ENCODE measurements at regions not wholly inside any gene's neighbourhood (a gene's known extent, or its start where the extent isn't known, plus 50 kb on each side); places are given as distances from the start of the nearest gene placed in this dataset.

DNA sequence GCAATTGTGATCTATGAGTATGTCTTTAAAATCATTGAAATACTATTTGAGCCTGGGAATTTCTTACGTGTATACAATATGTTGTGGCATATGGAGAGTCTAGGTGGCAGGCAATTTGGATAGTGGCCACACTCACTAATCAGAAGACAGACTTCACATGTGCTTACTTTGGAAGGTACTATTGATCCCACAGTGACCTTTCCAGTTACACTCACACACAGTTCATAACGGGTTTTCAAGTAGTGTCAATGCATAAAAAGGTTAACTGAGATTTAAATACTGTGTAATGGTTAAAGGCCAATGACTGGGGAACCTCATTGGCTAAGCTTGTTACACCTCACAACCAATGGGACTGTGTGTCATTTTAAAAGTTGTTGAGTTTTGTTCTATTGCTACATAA lies 783.2 kb downstream of the RPA4 start:
- CTCF ChIA-PET = no interaction called here
- intact Hi-C loops (cut with micrococcal nuclease; ENCODE audit: unreplicated experiment) (no loop called here), in situ Hi-C loops (cut with HindIII; ENCODE audit: low pct_unique_long_range_greater_than_20kb, low sequenced_read_pairs) (no loop called here)
- Histone ChIP-seq H3K4me1 (ENCODE audit: control insufficient read depth, insufficient read depth, low read length) (no peaks in the 10 kb centered on the region), H3K4me3 (ENCODE audit: low read depth in 2 of 2, low read length in 2 of 2) (no peak overlapping the region), H3K27me3 (ENCODE audit: control insufficient read depth, insufficient read depth, low read length) (no peaks in the 10 kb centered on the region), H3K36me3 (ENCODE audit: control insufficient read depth, insufficient read depth, low read length) (no peaks in the 10 kb centered on the region), H3K9me3 (ENCODE audit: control insufficient read depth, insufficient read depth, low read depth, low read length) (no peaks in the 10 kb centered on the region), H3K27ac (ENCODE audit: low read length) (no peak overlapping the region)
- DNase-seq (ENCODE audit: low read depth, low spot score) (no peak), ATAC-seq (no peak)
- no TSS peak for BruUV-seq (replicated peaks)
- TF ChIP-seq TCF7L2 (IDR thresholded peaks at IDR 0.05; ENCODE audit: low read depth, low read length) (no peak), SIN3A (IDR thresholded peaks at IDR 0.05; ENCODE audit: borderline replicate concordance, insufficient read depth, low read depth, low read length) (no peak), POLR2AphosphoS5 (IDR thresholded peaks at IDR 0.05; ENCODE audit: low read depth, low read length) (no peak)
- TF ChIP-seq, protein P1, sequence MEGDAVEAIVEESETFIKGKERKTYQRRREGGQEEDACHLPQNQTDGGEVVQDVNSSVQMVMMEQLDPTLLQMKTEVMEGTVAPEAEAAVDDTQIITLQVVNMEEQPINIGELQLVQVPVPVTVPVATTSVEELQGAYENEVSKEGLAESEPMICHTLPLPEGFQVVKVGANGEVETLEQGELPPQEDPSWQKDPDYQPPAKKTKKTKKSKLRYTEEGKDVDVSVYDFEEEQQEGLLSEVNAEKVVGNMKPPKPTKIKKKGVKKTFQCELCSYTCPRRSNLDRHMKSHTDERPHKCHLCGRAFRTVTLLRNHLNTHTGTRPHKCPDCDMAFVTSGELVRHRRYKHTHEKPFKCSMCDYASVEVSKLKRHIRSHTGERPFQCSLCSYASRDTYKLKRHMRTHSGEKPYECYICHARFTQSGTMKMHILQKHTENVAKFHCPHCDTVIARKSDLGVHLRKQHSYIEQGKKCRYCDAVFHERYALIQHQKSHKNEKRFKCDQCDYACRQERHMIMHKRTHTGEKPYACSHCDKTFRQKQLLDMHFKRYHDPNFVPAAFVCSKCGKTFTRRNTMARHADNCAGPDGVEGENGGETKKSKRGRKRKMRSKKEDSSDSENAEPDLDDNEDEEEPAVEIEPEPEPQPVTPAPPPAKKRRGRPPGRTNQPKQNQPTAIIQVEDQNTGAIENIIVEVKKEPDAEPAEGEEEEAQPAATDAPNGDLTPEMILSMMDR (IDR thresholded peaks at IDR 0.05) = no peak
- TF ChIP-seq, protein P2, sequence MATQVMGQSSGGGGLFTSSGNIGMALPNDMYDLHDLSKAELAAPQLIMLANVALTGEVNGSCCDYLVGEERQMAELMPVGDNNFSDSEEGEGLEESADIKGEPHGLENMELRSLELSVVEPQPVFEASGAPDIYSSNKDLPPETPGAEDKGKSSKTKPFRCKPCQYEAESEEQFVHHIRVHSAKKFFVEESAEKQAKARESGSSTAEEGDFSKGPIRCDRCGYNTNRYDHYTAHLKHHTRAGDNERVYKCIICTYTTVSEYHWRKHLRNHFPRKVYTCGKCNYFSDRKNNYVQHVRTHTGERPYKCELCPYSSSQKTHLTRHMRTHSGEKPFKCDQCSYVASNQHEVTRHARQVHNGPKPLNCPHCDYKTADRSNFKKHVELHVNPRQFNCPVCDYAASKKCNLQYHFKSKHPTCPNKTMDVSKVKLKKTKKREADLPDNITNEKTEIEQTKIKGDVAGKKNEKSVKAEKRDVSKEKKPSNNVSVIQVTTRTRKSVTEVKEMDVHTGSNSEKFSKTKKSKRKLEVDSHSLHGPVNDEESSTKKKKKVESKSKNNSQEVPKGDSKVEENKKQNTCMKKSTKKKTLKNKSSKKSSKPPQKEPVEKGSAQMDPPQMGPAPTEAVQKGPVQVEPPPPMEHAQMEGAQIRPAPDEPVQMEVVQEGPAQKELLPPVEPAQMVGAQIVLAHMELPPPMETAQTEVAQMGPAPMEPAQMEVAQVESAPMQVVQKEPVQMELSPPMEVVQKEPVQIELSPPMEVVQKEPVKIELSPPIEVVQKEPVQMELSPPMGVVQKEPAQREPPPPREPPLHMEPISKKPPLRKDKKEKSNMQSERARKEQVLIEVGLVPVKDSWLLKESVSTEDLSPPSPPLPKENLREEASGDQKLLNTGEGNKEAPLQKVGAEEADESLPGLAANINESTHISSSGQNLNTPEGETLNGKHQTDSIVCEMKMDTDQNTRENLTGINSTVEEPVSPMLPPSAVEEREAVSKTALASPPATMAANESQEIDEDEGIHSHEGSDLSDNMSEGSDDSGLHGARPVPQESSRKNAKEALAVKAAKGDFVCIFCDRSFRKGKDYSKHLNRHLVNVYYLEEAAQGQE (IDR thresholded peaks at IDR 0.05; ENCODE audit: insufficient read depth in 1 of 2, low read depth in 2 of 2, low read length in 1 of 2) = no peak
- POLR2A ChIA-PET = no interaction called here

DNA sequence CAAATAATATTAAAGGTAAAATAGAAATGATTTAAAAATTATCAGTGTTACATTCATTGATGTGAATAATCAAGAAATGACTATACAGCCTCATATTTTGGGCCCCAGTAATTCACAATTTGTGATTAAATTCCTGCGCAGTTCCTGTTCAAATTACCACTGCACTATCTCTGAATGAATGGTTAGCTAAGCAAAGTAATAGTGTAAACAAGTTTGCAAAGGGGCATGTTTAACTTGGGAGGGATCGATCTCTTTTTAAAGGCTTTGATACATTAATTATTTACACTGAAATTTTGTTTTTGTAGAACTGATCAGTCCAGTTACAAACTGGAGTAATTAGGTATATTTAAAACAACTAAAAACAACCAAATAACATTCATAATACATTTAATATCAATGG lies 784.4 kb downstream of the RPA4 start:
- CTCF ChIA-PET = no interaction called here
- H3K27ac ChIP-seq (ENCODE audit: low read length) = no peak overlapping the region
- TF ChIP-seq, protein P2 (IDR thresholded peaks at IDR 0.05; ENCODE audit: insufficient read depth in 1 of 2, low read depth in 2 of 2, low read length in 1 of 2) = no peak
- TF ChIP-seq SIN3A (IDR thresholded peaks at IDR 0.05; ENCODE audit: borderline replicate concordance, insufficient read depth, low read depth, low read length) (no peak), TCF7L2 (IDR thresholded peaks at IDR 0.05; ENCODE audit: low read depth, low read length) (no peak)
- TF ChIP-seq, protein P1 (IDR thresholded peaks at IDR 0.05) = no peak
- POLR2A ChIA-PET = no interaction called here
- intact Hi-C loops (cut with micrococcal nuclease; ENCODE audit: unreplicated experiment) = no loop called here
- DNase-seq (ENCODE audit: low read depth, low spot score) = no peak
- in situ Hi-C loops (cut with HindIII; ENCODE audit: low pct_unique_long_range_greater_than_20kb, low sequenced_read_pairs) = no loop called here
- no peaks in the 10 kb centered on the region for H3K27me3 ChIP-seq (ENCODE audit: control insufficient read depth, insufficient read depth, low read length)
- ATAC-seq = no peak
- H3K4me3 ChIP-seq (ENCODE audit: low read depth in 2 of 2, low read length in 2 of 2) = no peak overlapping the region
- BruUV-seq (replicated peaks) = no TSS peak
- no peaks in the 10 kb centered on the region for H3K36me3 ChIP-seq (ENCODE audit: control insufficient read depth, insufficient read depth, low read length)
- H3K9me3 ChIP-seq (ENCODE audit: control insufficient read depth, insufficient read depth, low read depth, low read length) = no peaks in the 10 kb centered on the region
- no peaks in the 10 kb centered on the region for H3K4me1 ChIP-seq (ENCODE audit: control insufficient read depth, insufficient read depth, low read length)
